SU-DHL-6 (cell line): ENCODE measurements at regions not wholly inside any gene's neighbourhood (a gene's known extent, or its start where the extent isn't known, plus 50 kb on each side); places are given as distances from the start of the nearest gene placed in this dataset.

Experiments
- EZH2phosphoT487 ChIP-seq: fragments of 200-600 bp; sonication (generic), shearing (Covaris generic); conservative IDR thresholded peaks from 2 replicates; pipeline ENCODE4 v1.6.1; 2018; ENCODE audit warnings: mild to moderate bottlenecking, antibody characterized with exemption, low read length, moderate library complexity, mixed read lengths
- TF ChIP-seq, protein P1 (sequence below): fragments of 200-600 bp; sonication (generic); IDR thresholded peaks from one replicate; pipeline ENCODE4 v1.5.1; 2017; ENCODE audit warnings: antibody characterized with exemption, mild to moderate bottlenecking, low read length, moderate library complexity; ENCODE audit not compliant: insufficient read depth, poor library complexity, severe bottlenecking

DNA sequence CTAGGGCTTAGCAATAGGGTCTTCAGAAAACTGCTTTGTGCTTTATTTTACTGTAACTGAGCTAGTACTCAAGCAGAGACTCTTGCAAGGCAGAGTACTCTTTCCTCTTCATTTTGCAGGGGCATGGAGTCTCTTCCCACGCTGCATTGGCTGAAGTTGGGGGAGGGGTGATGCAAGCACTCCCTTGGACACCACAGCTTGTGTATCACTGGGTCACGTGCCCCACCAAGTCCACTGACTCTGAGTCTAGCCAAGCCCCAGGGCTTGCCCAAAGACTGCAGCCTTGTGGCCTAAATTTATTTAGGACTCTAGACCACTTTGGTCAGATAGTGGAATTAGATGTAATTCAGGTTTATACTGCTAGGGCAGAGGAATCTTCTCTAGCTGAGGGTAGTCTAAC, 1075.0 kb upstream of the ADGRB3 start:
- TF ChIP-seq, protein P1, sequence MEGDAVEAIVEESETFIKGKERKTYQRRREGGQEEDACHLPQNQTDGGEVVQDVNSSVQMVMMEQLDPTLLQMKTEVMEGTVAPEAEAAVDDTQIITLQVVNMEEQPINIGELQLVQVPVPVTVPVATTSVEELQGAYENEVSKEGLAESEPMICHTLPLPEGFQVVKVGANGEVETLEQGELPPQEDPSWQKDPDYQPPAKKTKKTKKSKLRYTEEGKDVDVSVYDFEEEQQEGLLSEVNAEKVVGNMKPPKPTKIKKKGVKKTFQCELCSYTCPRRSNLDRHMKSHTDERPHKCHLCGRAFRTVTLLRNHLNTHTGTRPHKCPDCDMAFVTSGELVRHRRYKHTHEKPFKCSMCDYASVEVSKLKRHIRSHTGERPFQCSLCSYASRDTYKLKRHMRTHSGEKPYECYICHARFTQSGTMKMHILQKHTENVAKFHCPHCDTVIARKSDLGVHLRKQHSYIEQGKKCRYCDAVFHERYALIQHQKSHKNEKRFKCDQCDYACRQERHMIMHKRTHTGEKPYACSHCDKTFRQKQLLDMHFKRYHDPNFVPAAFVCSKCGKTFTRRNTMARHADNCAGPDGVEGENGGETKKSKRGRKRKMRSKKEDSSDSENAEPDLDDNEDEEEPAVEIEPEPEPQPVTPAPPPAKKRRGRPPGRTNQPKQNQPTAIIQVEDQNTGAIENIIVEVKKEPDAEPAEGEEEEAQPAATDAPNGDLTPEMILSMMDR = no peak
- TF ChIP-seq EZH2phosphoT487 = no peak
